ENCODE measurements at regions not wholly inside any gene's neighbourhood (a gene's known extent, or its start where the extent isn't known, plus 50 kb on each side); places are given as distances from the start of the nearest gene placed in this dataset.

DNA sequence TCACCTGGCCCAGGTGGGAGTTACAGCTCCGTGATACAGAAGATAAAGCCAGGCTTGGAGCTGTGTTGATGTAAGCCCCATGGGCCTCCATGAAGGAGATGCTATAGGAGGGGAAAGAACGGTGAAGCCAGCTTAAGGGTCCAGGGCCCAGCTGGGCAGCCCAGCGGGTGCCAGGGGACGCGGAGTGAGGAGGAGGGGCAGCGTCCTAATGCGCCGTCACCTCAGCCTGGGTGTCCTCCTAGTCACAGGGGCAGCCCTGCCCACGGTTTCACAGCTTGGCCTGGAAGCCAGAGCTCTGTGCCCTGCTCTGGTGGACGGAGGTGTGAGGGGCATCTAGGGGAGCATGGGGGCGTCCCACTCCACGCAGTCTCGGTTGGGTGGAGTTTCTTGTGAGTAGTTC is 52.7 kb upstream of the TTC34 start:
- TF ChIP-seq, protein P1, sequence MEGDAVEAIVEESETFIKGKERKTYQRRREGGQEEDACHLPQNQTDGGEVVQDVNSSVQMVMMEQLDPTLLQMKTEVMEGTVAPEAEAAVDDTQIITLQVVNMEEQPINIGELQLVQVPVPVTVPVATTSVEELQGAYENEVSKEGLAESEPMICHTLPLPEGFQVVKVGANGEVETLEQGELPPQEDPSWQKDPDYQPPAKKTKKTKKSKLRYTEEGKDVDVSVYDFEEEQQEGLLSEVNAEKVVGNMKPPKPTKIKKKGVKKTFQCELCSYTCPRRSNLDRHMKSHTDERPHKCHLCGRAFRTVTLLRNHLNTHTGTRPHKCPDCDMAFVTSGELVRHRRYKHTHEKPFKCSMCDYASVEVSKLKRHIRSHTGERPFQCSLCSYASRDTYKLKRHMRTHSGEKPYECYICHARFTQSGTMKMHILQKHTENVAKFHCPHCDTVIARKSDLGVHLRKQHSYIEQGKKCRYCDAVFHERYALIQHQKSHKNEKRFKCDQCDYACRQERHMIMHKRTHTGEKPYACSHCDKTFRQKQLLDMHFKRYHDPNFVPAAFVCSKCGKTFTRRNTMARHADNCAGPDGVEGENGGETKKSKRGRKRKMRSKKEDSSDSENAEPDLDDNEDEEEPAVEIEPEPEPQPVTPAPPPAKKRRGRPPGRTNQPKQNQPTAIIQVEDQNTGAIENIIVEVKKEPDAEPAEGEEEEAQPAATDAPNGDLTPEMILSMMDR (IDR thresholded peaks at IDR 0.05; ENCODE audit: low read depth, low read length, poor library complexity, severe bottlenecking): no peak
- TF ChIP-seq EZH2phosphoT487 (IDR thresholded peaks at IDR 0.05; ENCODE audit: borderline replicate concordance, low read length): no peak

All from DOHH2 (cell line).